Mammary epithelial cell (primary cell): ENCODE measurements at regions not wholly inside any gene's neighbourhood (a gene's known extent, or its start where the extent isn't known, plus 50 kb on each side); places are given as distances from the start of the nearest gene placed in this dataset.

ENCODE experiments used
- EZH2 ChIP-seq: IDR thresholded peaks from 2 replicates; pipeline ENCODE4 v1.6.1; 2012; ENCODE audit warnings: low read length, inconsistent platforms, borderline replicate concordance
- TF ChIP-seq, protein P1 (sequence below), 2 donors: IDR thresholded peaks in 1 of 2; conservative IDR thresholded peaks in 1 of 2; 2 replicates each; pipeline ENCODE4 v1.5.1; 2011 to 2012; ENCODE audit warnings: inconsistent platforms in 2 of 2, low read length in 2 of 2, mild to moderate bottlenecking in 2 of 2, control low read depth in 1 of 2, low read depth in 1 of 2; ENCODE audit not compliant: insufficient read depth in 1 of 2; ENCODE audit errors: extremely low read depth in 1 of 2

DNA sequence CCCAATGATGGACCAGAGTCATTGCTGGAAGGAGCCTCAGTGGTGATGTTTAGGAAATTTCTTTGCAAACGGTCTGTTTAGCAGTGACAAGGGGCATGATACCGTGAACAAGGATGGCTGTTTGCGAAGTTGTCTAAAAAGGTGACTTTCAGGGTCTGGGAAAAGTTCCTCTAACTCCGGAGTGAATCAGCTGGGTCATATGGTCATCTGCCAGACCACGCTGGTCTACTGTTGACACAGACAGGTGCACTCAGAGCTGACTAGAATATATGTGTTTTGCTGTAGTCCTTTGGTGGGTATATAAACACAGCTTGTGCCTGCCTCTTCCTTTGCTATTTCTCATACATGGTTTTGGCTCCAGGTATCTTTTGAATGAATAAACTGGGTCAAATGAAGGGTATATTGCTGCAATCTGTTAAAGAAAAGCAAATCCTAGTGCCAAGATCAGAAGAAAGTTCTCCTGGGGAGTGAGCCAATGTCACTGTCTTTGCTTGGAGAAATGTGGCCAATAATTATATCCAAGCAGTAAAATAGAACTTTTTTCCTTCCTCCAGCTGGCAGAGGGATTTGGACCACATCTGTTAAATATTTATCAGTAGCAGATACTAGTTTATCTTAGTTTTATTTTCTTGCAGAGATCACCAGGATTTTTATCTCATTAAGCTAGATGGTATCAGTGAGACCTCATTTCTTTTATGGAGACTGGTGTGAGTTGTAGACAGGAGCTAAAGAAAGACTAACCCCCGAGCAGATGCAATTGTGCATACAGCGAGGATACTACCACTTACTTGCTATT is 286.0 kb downstream of the TRIB2 start:
- TF ChIP-seq, protein P1, sequence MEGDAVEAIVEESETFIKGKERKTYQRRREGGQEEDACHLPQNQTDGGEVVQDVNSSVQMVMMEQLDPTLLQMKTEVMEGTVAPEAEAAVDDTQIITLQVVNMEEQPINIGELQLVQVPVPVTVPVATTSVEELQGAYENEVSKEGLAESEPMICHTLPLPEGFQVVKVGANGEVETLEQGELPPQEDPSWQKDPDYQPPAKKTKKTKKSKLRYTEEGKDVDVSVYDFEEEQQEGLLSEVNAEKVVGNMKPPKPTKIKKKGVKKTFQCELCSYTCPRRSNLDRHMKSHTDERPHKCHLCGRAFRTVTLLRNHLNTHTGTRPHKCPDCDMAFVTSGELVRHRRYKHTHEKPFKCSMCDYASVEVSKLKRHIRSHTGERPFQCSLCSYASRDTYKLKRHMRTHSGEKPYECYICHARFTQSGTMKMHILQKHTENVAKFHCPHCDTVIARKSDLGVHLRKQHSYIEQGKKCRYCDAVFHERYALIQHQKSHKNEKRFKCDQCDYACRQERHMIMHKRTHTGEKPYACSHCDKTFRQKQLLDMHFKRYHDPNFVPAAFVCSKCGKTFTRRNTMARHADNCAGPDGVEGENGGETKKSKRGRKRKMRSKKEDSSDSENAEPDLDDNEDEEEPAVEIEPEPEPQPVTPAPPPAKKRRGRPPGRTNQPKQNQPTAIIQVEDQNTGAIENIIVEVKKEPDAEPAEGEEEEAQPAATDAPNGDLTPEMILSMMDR (conservative IDR thresholded peaks at IDR 0.05 in 1 of 2, IDR thresholded peaks at IDR 0.05 in 1 of 2; ENCODE audit: extremely low read depth in 1 of 2, insufficient read depth in 1 of 2, low read depth in 1 of 2, low read length in 2 of 2): no peak
- TF ChIP-seq EZH2: no peak
